ENCODE measurements at regions not wholly inside any gene's neighbourhood (a gene's known extent, or its start where the extent isn't known, plus 50 kb on each side); places are given as distances from the start of the nearest gene placed in this dataset.

GRCh38 chr5:36406023-36406422, 104.3 kb upstream of the RANBP3L start:
- TF ChIP-seq, protein P1, sequence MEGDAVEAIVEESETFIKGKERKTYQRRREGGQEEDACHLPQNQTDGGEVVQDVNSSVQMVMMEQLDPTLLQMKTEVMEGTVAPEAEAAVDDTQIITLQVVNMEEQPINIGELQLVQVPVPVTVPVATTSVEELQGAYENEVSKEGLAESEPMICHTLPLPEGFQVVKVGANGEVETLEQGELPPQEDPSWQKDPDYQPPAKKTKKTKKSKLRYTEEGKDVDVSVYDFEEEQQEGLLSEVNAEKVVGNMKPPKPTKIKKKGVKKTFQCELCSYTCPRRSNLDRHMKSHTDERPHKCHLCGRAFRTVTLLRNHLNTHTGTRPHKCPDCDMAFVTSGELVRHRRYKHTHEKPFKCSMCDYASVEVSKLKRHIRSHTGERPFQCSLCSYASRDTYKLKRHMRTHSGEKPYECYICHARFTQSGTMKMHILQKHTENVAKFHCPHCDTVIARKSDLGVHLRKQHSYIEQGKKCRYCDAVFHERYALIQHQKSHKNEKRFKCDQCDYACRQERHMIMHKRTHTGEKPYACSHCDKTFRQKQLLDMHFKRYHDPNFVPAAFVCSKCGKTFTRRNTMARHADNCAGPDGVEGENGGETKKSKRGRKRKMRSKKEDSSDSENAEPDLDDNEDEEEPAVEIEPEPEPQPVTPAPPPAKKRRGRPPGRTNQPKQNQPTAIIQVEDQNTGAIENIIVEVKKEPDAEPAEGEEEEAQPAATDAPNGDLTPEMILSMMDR (IDR thresholded peaks at IDR 0.05 in 2 of 3, conservative IDR thresholded peaks at IDR 0.05 in 1 of 3; ENCODE audit: borderline replicate concordance in 1 of 3, insufficient read depth in 1 of 3, low read depth in 2 of 3, low read length in 2 of 3) = no peak
- TF ChIP-seq, protein P2, sequence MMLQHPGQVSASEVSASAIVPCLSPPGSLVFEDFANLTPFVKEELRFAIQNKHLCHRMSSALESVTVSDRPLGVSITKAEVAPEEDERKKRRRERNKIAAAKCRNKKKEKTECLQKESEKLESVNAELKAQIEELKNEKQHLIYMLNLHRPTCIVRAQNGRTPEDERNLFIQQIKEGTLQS (IDR thresholded peaks at IDR 0.05) = no peak
- TF ChIP-seq SIN3A (IDR thresholded peaks at IDR 0.05; ENCODE audit: low read depth) = no peak
- TF ChIP-seq POLR2A (IDR thresholded peaks at IDR 0.05; ENCODE audit: borderline replicate concordance, extremely low read depth, insufficient read depth, insufficient read length) = no peak
- no peak for TF ChIP-seq SP1 (IDR thresholded peaks at IDR 0.05; ENCODE audit: low read depth)

All from HCT116 (cell line).